ENCODE measurements at regions not wholly inside any gene's neighbourhood (a gene's known extent, or its start where the extent isn't known, plus 50 kb on each side); places are given as distances from the start of the nearest gene placed in this dataset.

GRCh38 chr12:114293073-114293472, 112.9 kb downstream of the TBX5 start:
- TF ChIP-seq EZH2 (IDR thresholded peaks at IDR 0.05; ENCODE audit: borderline replicate concordance, insufficient read depth, low read length, poor library complexity, severe bottlenecking) (no peak), SMC3 (conservative IDR thresholded peaks at IDR 0.05; ENCODE audit: poor library complexity) (no peak), RAD21 (conservative IDR thresholded peaks at IDR 0.05) (no peak), CTCF (IDR thresholded peaks at IDR 0.05; ENCODE audit: poor library complexity, severe bottlenecking) (no peak), EP300 (conservative IDR thresholded peaks at IDR 0.05; ENCODE audit: poor library complexity, severe bottlenecking) (no peak), POLR2AphosphoS5 (IDR thresholded peaks at IDR 0.05) (no peak), TAF1 (IDR thresholded peaks at IDR 0.05; ENCODE audit: low read depth) (no peak)
- TF ChIP-seq, protein P1, sequence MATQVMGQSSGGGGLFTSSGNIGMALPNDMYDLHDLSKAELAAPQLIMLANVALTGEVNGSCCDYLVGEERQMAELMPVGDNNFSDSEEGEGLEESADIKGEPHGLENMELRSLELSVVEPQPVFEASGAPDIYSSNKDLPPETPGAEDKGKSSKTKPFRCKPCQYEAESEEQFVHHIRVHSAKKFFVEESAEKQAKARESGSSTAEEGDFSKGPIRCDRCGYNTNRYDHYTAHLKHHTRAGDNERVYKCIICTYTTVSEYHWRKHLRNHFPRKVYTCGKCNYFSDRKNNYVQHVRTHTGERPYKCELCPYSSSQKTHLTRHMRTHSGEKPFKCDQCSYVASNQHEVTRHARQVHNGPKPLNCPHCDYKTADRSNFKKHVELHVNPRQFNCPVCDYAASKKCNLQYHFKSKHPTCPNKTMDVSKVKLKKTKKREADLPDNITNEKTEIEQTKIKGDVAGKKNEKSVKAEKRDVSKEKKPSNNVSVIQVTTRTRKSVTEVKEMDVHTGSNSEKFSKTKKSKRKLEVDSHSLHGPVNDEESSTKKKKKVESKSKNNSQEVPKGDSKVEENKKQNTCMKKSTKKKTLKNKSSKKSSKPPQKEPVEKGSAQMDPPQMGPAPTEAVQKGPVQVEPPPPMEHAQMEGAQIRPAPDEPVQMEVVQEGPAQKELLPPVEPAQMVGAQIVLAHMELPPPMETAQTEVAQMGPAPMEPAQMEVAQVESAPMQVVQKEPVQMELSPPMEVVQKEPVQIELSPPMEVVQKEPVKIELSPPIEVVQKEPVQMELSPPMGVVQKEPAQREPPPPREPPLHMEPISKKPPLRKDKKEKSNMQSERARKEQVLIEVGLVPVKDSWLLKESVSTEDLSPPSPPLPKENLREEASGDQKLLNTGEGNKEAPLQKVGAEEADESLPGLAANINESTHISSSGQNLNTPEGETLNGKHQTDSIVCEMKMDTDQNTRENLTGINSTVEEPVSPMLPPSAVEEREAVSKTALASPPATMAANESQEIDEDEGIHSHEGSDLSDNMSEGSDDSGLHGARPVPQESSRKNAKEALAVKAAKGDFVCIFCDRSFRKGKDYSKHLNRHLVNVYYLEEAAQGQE (IDR thresholded peaks at IDR 0.05; ENCODE audit: borderline replicate concordance), result no peak

All from neural cell (in vitro differentiated cells).